WTC11 (cell line): ENCODE measurements at regions not wholly inside any gene's neighbourhood (a gene's known extent, or its start where the extent isn't known, plus 50 kb on each side); places are given as distances from the start of the nearest gene placed in this dataset.

Experiments used
- ATAC-seq: fragments of 200-7000 bp; cut with Tn5 transposase; 2 replicates; pipeline ENCODE4 v1.10.0; 2021; ENCODE audit warnings: mild to moderate bottlenecking, moderate library complexity
- CTCF ChIA-PET: fragments of 300-600 bp; sonication (Branson Sonifier 250); formaldehyde crosslinking; loops from one replicate; lab custom pipeline; 2021; ENCODE audit warnings: antibody characterized with exemption; lab: Charles Lee
- POLR2A ChIA-PET: fragments of 350-600 bp; sonication (Branson Sonifier 250); formaldehyde crosslinking; loops from one replicate; lab custom pipeline; 2021; ENCODE audit warnings: antibody characterized with exemption; lab: Charles Lee
- DNase-seq: peaks from one replicate; pipeline ENCODE4 v3.0.0; 2021; ENCODE audit warnings: low spot score
- H3K27ac Mint-ChIP-seq: 2 replicates; pipeline ENCODE4 v1.8.0; 2021; ENCODE audit warnings: mixed read lengths
- H3K27me3 Mint-ChIP-seq: 2 replicates; pipeline ENCODE4 v1.8.0; 2021; ENCODE audit warnings: low read depth, mild to moderate bottlenecking, moderate library complexity, mixed read lengths
- H3K36me3 Mint-ChIP-seq: 2 replicates; pipeline ENCODE4 v1.8.0; 2021; ENCODE audit warnings: mixed read lengths
- H3K4me1 Mint-ChIP-seq: 2 replicates; pipeline ENCODE4 v1.8.0; 2022; ENCODE audit warnings: mixed read lengths
- H3K4me3 Mint-ChIP-seq: 2 replicates; pipeline ENCODE4 v1.8.0; 2021; ENCODE audit warnings: mild to moderate bottlenecking, moderate library complexity, mixed read lengths
- H3K9me3 Mint-ChIP-seq: 2 replicates; pipeline ENCODE4 v1.8.0; 2021; ENCODE audit warnings: mixed read lengths
- ATF2 ChIP-seq: sonication (generic); formaldehyde crosslinking; IDR thresholded peaks from 2 replicates; pipeline ENCODE4 v1.8.1; 2022; ENCODE audit warnings: low read depth, missing genetic modification reagents, borderline replicate concordance
- CDX4 ChIP-seq: fragments of 250-450 bp; sonication (Bioruptor Pico); IDR thresholded peaks from 2 replicates; pipeline ENCODE4 v1.9.0; 2021; ENCODE audit warnings: moderate library complexity, mild to moderate bottlenecking, inconsistent platforms, borderline replicate concordance
- ETV6 ChIP-seq: sonication (generic); formaldehyde crosslinking; IDR thresholded peaks from 2 replicates; pipeline ENCODE4 v1.8.1; 2022; ENCODE audit warnings: mild to moderate bottlenecking, missing genetic modification reagents
- FOXP1 ChIP-seq: sonication (generic); formaldehyde crosslinking; IDR thresholded peaks from 2 replicates; pipeline ENCODE4 v1.8.0; 2022; ENCODE audit warnings: missing genetic modification reagents, mild to moderate bottlenecking, moderate library complexity, borderline replicate concordance
- FOXP4 ChIP-seq: sonication (generic); formaldehyde crosslinking; IDR thresholded peaks from 2 replicates; pipeline ENCODE4 v1.8.0; 2022; ENCODE audit warnings: mild to moderate bottlenecking, missing genetic modification reagents
- TEAD4 ChIP-seq: sonication (generic); formaldehyde crosslinking; IDR thresholded peaks from 2 replicates; pipeline ENCODE4 v1.8.0; 2022; ENCODE audit warnings: mild to moderate bottlenecking, missing genetic modification reagents
- ZNF121 ChIP-seq: sonication (generic); formaldehyde crosslinking; IDR thresholded peaks from 2 replicates; pipeline ENCODE4 v1.8.0; 2023; ENCODE audit warnings: missing genetic modification reagents
- ZNF281 ChIP-seq: sonication (generic); formaldehyde crosslinking; IDR thresholded peaks from 2 replicates; pipeline ENCODE4 v1.8.0; 2023; ENCODE audit warnings: mild to moderate bottlenecking, missing genetic modification reagents
- ZNF416 ChIP-seq: fragments of 250-450 bp; sonication (Bioruptor Pico); IDR thresholded peaks from 2 replicates; pipeline ENCODE4 v1.9.0; 2021; ENCODE audit warnings: mild to moderate bottlenecking, inconsistent platforms
- TF ChIP-seq, protein P1 (sequence below): sonication (generic); formaldehyde crosslinking; IDR thresholded peaks from 2 replicates; pipeline ENCODE4 v1.8.1; 2023; ENCODE audit warnings: mild to moderate bottlenecking, missing genetic modification reagents, borderline replicate concordance
- TF ChIP-seq, protein P2 (sequence below): sonication (generic); formaldehyde crosslinking; IDR thresholded peaks from 2 replicates; pipeline ENCODE4 v1.8.0; 2022; ENCODE audit warnings: mild to moderate bottlenecking, missing genetic modification reagents

DNA sequence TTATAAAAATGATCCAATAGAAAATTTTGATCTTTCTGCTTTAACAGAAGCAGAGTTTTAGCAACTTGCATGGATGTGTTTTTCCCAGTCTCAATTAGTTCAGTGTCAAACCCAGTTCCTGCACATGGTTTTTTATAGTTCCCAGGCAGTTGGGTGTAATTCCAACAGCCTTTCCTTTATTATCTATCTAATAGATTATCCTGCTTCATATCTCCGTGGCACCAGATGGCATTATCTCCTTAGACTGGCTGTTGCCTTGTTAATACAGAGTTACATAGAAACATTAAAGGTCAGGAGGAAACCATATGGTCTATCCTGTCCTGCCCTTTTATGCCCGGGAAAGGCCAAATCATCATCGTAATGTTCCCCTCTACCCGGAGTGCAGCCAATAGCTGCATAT, 400.9 kb upstream of the SMIM21 start (continued):
- no peak for TF ChIP-seq ATF2 (CRISPR knock-in tag)

DNA sequence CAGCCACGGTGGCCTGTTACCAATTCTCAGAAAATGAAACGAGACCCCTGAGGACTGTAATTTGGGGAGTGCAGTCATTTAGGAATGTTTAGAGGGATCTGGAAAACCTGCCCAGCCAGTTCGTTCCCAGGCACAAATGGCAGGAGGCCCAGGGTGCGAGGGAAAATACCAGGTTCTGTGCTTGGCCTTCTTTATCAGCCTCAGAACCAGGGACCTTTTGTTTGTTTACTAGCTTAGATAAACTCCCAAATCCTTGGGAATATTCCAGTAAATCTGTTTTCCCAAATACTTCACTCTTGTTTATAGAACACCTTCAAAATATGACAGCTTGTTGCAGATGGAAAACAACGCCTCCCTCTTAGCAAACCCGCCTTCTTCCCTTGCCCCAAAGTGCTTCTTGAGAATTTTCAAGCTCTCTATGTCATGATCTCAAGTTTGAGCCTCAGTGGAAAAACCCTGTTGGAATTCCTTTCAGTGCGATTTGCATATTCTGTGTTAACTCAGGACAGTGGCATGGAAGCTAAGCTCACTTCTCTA, 400.3 kb upstream of the SMIM21 start:
- CTCF ChIA-PET: no interaction called here
- POLR2A ChIA-PET: no interaction called here
- Mint-ChIP-seq H3K4me1 (peaks cover 47% of the 10 kb centered on the region), H3K4me3 (no peak overlapping the region), H3K27ac (peak overlapping the region; percentile 10; the same call in 1 of the 2 replicates), H3K36me3 (peaks cover 4% of the 10 kb centered on the region), H3K27me3 (no peaks in the 10 kb centered on the region), H3K9me3 (peaks cover 20% of the 10 kb centered on the region)
- DNase-seq: no peak
- TF ChIP-seq FOXP4: no peak
- peak; percentile 64; the same call in 1 of the 2 replicates for TF ChIP-seq ZNF121
- ATAC-seq: peak; percentile 59

GRCh38 chr18:75824661-75825060, 397.2 kb upstream of the SMIM21 start:
- H3K4me1 Mint-ChIP-seq: peaks cover 45% of the 10 kb centered on the region
- H3K27me3 Mint-ChIP-seq: no peaks in the 10 kb centered on the region
- TF ChIP-seq CDX4 (CRISPR knock-in tag): no peak
- no peak for TF ChIP-seq ZNF281
- TF ChIP-seq ZNF416 (CRISPR knock-in tag): no peak
- TF ChIP-seq, protein P1, sequence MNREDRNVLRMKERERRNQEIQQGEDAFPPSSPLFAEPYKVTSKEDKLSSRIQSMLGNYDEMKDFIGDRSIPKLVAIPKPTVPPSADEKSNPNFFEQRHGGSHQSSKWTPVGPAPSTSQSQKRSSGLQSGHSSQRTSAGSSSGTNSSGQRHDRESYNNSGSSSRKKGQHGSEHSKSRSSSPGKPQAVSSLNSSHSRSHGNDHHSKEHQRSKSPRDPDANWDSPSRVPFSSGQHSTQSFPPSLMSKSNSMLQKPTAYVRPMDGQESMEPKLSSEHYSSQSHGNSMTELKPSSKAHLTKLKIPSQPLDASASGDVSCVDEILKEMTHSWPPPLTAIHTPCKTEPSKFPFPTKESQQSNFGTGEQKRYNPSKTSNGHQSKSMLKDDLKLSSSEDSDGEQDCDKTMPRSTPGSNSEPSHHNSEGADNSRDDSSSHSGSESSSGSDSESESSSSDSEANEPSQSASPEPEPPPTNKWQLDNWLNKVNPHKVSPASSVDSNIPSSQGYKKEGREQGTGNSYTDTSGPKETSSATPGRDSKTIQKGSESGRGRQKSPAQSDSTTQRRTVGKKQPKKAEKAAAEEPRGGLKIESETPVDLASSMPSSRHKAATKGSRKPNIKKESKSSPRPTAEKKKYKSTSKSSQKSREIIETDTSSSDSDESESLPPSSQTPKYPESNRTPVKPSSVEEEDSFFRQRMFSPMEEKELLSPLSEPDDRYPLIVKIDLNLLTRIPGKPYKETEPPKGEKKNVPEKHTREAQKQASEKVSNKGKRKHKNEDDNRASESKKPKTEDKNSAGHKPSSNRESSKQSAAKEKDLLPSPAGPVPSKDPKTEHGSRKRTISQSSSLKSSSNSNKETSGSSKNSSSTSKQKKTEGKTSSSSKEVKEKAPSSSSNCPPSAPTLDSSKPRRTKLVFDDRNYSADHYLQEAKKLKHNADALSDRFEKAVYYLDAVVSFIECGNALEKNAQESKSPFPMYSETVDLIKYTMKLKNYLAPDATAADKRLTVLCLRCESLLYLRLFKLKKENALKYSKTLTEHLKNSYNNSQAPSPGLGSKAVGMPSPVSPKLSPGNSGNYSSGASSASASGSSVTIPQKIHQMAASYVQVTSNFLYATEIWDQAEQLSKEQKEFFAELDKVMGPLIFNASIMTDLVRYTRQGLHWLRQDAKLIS (CRISPR knock-in tag): no peak
- TF ChIP-seq, protein P2, sequence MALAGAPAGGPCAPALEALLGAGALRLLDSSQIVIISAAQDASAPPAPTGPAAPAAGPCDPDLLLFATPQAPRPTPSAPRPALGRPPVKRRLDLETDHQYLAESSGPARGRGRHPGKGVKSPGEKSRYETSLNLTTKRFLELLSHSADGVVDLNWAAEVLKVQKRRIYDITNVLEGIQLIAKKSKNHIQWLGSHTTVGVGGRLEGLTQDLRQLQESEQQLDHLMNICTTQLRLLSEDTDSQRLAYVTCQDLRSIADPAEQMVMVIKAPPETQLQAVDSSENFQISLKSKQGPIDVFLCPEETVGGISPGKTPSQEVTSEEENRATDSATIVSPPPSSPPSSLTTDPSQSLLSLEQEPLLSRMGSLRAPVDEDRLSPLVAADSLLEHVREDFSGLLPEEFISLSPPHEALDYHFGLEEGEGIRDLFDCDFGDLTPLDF (CRISPR knock-in tag): no peak
- TF ChIP-seq TEAD4 (CRISPR knock-in tag): no peak
- TF ChIP-seq ETV6 (CRISPR knock-in tag): no peak
- TF ChIP-seq FOXP1: no peak
- TF ChIP-seq, all 79 proteins: peak for 0
- Mint-ChIP-seq H3K4me3 (no peak overlapping the region), H3K9me3 (peaks cover 14% of the 10 kb centered on the region), H3K27ac (no peak overlapping the region), H3K36me3 (no peaks in the 10 kb centered on the region; the same call in none of the 2 replicates)
- CTCF ChIA-PET: no interaction called here
- ATAC-seq (peak; percentile 57; the same call in 1 of the 2 replicates), DNase-seq (no peak)
- POLR2A ChIA-PET: no interaction called here
